Umbilical cord (tissue), 1 donor: ENCODE measurements at regions not wholly inside any gene's neighbourhood (a gene's known extent, or its start where the extent isn't known, plus 50 kb on each side); places are given as distances from the start of the nearest gene placed in this dataset.
A peak's percentile ranks its signal among the peaks of the same experiment; 100 is the strongest.

Experiments used
- DNase-seq: peaks from one replicate; pipeline ENCODE4 v3.0.0-alpha.2; 2015; ENCODE audit warnings: low spot score

GRCh38 chr10:29026802-29027580 is 261.9 kb upstream of the LYZL1 start:
- DNase-seq: peak; percentile 83

GRCh38 chr10:29028486-29028885 is 260.4 kb upstream of the LYZL1 start:
- no peak for DNase-seq

- peak; percentile 55 for DNase-seq
Measured at GRCh38 chr10:29030900-29031299, 258.0 kb upstream of the LYZL1 start.

- no peak for DNase-seq
Measured at GRCh38 chr10:29032169-29032568, 256.7 kb upstream of the LYZL1 start.

- no peak for DNase-seq
Measured at GRCh38 chr10:29033311-29033940, 255.4 kb upstream of the LYZL1 start.

- DNase-seq: no peak
Measured at GRCh38 chr10:29034592-29034991, 254.3 kb upstream of the LYZL1 start.

- no peak for DNase-seq
Measured at GRCh38 chr10:29035721-29036120, 253.1 kb upstream of the LYZL1 start.

GRCh38 chr10:29037348-29038113 is 251.3 kb upstream of the LYZL1 start:
- no peak for DNase-seq

GRCh38 chr10:29039091-29039490 is 249.8 kb upstream of the LYZL1 start:
- DNase-seq: peak; percentile 93

- peak; percentile 98 for DNase-seq
Measured at GRCh38 chr10:29039677-29040189, 249.1 kb upstream of the LYZL1 start.

- DNase-seq: peak; percentile 82
Measured at GRCh38 chr10:29041616-29042015, 247.3 kb upstream of the LYZL1 start.

GRCh38 chr10:29048506-29048905 is 240.4 kb upstream of the LYZL1 start:
- DNase-seq: no peak

GRCh38 chr10:29050081-29050480 is 238.8 kb upstream of the LYZL1 start:
- no peak for DNase-seq

- DNase-seq: no peak
Measured at GRCh38 chr10:29055101-29055500, 233.8 kb upstream of the LYZL1 start.

- DNase-seq: no peak
Measured at GRCh38 chr10:29056729-29057128, 232.1 kb upstream of the LYZL1 start.

- peak; percentile 92 for DNase-seq
Measured at GRCh38 chr10:29057822-29058331, 231.0 kb upstream of the LYZL1 start.

GRCh38 chr10:29063806-29064644 is 224.8 kb upstream of the LYZL1 start:
- DNase-seq: peak; percentile 79

GRCh38 chr10:29064680-29065079 is 224.2 kb upstream of the LYZL1 start:
- DNase-seq: peak; percentile 46

- DNase-seq: peak; percentile 78
Measured at GRCh38 chr10:29067161-29067560, 221.7 kb upstream of the LYZL1 start.

GRCh38 chr10:29067628-29068027 is 221.2 kb upstream of the LYZL1 start:
- DNase-seq: no peak

- no peak for DNase-seq
Measured at GRCh38 chr10:29068302-29068701, 220.6 kb upstream of the LYZL1 start.
